Fibroblast of peridontal ligament (primary cell): ENCODE measurements at regions not wholly inside any gene's neighbourhood (a gene's known extent, or its start where the extent isn't known, plus 50 kb on each side); places are given as distances from the start of the nearest gene placed in this dataset.
A peak's percentile ranks its signal among the peaks of the same experiment; 100 is the strongest.

Source experiments
- DNase-seq: peaks from one replicate; pipeline ENCODE4 v3.0.0-alpha.2; 2010; ENCODE audit errors: extremely low read depth

GRCh38 chr9:14433351-14434157, 119.6 kb upstream of the NFIB start:
- DNase-seq: peak; percentile 90

DNA sequence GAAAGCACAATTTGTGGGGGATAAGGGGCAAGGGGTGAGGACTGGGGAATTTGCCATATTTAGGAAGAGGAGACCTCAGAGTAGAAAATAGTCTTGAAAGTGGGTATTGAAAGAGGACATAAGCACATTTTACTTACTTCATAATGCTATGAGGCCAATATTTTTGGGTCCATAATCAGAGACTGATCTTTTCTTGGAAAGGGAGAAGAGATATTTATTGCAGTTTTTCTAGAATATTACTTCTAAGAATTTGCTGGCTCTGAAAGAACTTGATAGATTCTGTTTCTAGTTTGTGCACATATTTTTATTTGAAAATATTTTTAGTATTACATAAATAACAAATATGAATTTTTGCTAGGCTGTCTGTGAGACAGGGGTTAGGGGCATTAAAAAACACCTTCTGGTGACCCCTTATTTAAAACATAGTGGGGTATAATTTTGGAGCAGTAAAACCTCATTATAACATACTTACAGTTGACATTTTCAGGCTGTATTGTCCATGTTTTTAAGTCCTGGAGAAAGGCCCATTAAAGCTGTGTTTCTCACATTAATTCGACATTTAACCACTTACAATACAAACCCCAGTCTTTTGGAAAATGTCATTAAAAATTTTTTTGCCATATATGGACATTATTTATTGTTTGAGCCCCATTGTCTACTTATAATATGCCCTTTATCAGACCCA, 118.9 kb upstream of the NFIB start:
- no peak for DNase-seq

DNA sequence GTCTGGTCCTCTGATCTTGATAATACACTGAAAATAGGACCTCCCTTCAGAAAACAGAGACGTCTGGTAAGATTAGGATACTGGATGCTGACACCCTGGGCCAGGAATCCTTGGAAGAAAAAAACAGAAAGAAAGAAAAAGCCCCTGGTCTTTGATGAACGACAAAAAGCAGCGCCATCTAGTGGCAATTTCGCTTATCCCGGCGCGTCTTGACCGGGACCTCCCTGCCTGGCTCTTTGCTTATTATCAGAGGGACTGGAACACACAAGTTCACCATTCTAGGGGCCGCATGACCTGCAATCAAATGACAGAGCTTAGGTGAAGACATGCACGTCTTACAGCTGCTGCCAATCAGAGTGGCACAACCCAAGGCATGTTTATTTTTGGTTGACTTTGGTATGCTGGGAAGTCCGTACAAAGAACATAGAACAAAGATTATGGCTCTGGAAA, 114.9 kb upstream of the NFIB start:
- peak; percentile 90 for DNase-seq

GRCh38 chr9:14427419-14427818, 113.5 kb upstream of the NFIB start:
- DNase-seq: no peak

- no peak for DNase-seq
Measured at GRCh38 chr9:14424983-14425382, 111.0 kb upstream of the NFIB start.

DNA sequence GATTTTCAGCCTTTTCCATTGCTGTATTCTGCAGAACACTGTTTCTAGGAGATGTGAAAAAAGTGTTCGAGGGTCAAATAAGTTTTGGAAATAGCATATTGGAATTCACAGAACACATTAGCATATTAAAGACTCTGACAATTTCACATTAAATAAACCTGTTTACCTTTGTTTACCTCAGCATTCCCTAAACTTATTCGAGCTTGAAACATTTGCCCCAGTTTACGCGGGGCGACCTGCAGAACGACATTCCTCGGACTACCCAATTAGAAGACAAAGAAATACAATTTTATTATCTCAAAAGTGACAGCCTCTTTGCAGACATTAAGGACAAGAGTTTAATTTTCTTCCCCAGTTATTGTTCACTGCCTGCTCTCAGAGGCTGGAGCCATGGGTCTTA, 110.3 kb upstream of the NFIB start:
- DNase-seq: no peak

DNA sequence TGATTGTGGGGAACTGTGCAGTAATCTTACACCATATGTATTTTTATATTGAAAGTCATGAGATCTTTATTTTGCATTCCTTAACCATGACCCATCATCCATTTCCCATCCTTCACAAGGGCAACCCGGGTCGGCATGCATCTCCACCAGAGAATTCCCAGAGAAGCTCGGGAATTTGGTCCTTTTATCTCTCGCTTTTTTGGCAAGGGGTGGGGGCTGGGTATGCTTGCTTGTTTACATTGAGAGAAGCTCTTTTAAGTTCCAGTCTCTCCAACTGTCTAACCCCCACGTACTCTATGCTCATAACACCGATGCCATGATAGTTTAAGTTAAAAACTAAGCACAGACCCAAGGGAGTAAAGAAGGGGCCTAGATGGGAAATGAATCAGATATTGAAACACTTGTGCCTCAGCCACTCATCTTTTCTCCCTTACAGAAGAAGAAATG, 109.9 kb upstream of the NFIB start:
- DNase-seq: peak; percentile 94

- no peak for DNase-seq
Measured at GRCh38 chr9:14421291-14421690, 107.3 kb upstream of the NFIB start.

DNA sequence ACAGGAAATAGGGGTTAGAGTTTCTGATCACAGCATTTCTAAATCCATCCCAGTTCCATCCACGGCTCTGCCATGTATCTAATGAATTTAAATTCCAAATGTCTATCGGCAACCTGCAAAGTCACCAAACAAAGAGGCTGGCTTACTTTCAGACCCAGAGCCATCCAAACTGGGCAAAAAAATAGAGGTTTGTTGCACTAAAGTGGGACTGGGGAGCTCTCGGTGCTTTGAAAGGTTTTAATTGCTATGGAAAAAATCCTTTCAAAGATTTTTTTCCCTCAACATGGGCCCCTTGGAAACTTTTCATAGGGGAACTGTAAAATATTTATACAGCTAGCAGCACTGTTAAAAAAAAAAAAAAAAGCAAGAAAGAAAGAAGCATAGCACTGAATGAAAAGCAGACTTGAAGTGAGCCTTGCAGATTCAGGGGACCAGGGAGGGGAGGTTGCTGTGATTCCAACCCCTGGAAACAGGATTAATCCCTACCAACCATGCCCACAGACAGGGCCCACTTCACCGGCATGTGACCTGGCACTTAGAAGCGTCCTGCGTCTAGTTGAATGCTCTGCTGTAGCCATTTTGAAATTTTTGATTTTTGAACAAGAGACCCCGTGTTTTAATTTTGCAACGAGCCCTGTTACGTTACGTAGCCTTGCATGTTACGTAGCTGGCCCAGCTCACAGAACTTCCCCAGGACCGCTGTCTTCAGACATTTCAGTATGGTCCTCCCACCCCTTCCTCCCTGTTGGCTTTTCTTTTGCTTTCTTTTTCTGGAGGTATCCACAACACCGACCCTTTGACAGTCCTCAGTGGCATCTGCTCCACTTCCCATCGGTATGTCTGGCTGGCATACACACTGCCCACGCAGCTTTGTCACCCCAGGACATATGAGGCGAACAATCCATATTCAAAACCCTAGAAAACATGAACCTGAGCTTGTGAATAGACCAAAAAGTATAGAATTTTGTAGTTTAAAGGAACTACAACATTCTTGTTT, 105.3 kb upstream of the NFIB start:
- no peak for DNase-seq

DNA sequence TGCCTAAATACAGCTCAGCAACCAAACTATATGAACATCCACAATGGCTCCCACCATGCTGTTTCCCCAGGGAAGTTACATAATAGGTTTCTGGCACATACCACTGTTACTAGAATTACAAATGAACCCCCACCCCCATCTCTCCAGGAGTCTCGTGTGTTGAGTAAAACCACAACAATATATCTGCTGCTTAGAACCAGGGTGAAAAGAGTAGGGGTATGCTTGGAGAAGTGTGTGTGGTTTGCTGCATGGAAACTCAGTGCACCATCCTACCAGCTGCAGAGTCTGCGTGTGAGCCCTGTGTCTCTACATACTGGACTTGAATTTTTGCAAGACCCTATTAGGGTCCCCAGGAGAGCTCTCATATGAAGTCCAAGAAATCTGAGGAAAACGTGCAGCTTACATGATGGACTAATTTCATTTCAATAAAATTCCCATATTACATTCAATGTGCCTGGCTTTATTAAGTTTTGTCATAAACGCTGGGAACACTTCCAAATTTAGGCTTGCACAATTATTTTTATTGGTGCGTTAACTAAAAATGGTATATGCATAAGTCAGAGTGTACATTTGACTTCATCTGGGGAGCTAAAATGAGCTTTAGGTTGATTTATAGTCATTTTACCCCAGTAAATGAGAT, 104.5 kb upstream of the NFIB start:
- DNase-seq: no peak

GRCh38 chr9:14417237-14417636, 103.3 kb upstream of the NFIB start:
- peak; percentile 53 for DNase-seq

GRCh38 chr9:14415947-14416346, 102.0 kb upstream of the NFIB start:
- peak; percentile 80 for DNase-seq

- no peak for DNase-seq
Measured at GRCh38 chr9:14413812-14414211, 99.9 kb upstream of the NFIB start.

DNA sequence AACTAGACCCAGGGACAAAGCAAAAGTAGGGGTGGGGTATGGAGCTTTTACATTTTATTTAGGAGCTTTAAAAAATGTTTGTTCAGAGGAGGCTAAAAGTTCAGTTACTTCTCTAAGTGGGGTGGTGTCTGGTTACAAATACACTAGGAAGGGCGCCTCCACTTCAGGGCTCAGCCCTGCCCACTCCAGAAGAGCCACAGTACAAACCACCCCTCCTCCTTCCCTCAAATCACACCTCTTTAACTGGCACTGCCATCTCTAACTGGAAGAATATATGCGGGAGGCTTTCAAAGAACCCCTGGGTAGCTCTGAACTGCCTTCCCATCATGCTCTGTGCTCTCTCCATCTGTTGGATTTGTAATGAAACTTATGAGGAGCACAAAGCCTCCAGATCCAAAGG, 98.8 kb upstream of the NFIB start:
- no peak for DNase-seq

GRCh38 chr9:14406463-14406862, 92.5 kb upstream of the NFIB start:
- DNase-seq: no peak

GRCh38 chr9:14405176-14405706, 91.3 kb upstream of the NFIB start:
- no peak for DNase-seq

GRCh38 chr9:14403081-14403480, 89.1 kb upstream of the NFIB start:
- DNase-seq: no peak

DNA sequence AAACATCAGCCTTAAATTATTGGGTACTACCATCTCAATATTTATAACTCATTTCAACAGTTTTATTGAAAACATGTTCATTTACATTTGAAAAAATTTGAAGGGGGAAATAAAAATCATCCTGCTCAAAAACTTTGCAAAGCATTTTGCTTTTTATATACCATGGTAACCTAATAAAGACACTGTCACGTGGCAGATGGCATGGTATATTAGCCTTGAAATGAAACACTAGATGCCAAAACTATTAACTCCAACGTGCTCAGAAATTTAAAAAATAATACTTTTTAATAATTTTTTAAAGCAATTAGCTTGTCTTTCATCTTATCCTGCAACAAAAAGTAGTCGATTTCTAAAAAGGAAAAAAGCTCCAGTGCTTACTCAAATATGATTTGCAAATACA, 88.6 kb upstream of the NFIB start:
- no peak for DNase-seq

DNA sequence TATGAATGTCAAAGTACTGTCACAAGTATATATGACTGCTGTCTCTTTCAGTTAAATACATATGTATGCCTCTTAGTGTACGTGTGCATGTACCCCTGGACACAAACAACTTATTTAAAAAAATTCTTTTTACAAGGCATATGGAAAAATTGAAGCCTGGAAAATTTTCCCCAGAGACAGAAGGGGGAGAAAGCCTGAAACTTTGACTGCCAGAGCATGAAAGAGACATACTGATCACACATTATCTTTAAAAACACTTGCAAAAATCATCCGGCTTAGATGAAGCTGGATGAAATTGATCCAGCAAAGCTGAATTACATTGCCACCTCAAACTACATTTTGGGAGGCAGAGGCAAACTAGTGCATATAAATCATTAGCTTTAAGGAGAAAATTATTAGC, 88.0 kb upstream of the NFIB start:
- no peak for DNase-seq

DNA sequence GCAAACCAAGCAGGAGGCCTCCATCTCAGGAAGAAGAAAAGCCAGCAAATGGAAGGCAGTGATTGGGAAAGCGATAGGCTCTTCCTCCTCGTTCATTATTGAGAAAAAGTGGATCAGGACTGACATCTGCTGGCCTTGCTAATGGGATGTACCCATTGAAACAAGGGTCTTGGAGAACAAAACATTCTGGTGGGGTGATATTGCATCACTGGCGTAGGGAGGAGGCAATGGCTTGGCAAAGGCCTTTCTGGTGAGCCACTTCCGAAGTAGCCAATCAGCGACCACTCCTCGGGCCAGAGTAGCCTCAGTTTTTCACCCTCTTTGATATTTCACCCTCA, 86.7 kb upstream of the NFIB start:
- DNase-seq: peak; percentile 85
